Karpas-422 (cell line): ENCODE measurements at regions not wholly inside any gene's neighbourhood (a gene's known extent, or its start where the extent isn't known, plus 50 kb on each side); places are given as distances from the start of the nearest gene placed in this dataset.

ENCODE experiments used
- DNase-seq: peaks from one replicate; pipeline ENCODE4 v3.0.0-alpha.2; 2015
- H2AFZ ChIP-seq: fragments of 200-600 bp; sonication (generic); 2 replicates; pipeline ENCODE4 v1.6.1; 2014; ENCODE audit warnings: antibody characterized with exemption, low read length, mixed read lengths
- H3K27ac ChIP-seq: fragments of 200-600 bp; sonication (generic); 2 replicates; pipeline ENCODE4 v1.5.1; 2014; ENCODE audit warnings: mild to moderate bottlenecking, low read length, moderate library complexity
- H3K27me3 ChIP-seq: fragments of 200-600 bp; sonication (generic); 2 replicates; pipeline ENCODE4 v1.6.1; 2014; ENCODE audit warnings: low read length, mixed read lengths
- H3K36me3 ChIP-seq: fragments of 200-600 bp; sonication (generic); 2 replicates; pipeline ENCODE4 v1.6.1; 2014; ENCODE audit warnings: low read length, mixed read lengths; ENCODE audit not compliant: insufficient read depth
- H3K4me1 ChIP-seq: fragments of 200-600 bp; sonication (generic); 2 replicates; pipeline ENCODE4 v1.6.1; 2014; ENCODE audit warnings: mild to moderate bottlenecking, low read length, mixed read lengths
- H3K4me2 ChIP-seq: fragments of 200-600 bp; sonication (generic); 2 replicates; pipeline ENCODE4 v1.6.1; 2014; ENCODE audit warnings: low read length, low read depth, mild to moderate bottlenecking; ENCODE audit not compliant: poor library complexity, severe bottlenecking
- H3K4me3 ChIP-seq: fragments of 200-600 bp; sonication (generic); 2 replicates; pipeline ENCODE4 v1.5.1; 2014; ENCODE audit warnings: mild to moderate bottlenecking, antibody characterized with exemption, low read length, mixed read lengths
- H3K79me2 ChIP-seq: fragments of 200-600 bp; sonication (generic); 2 replicates; pipeline ENCODE4 v1.6.1; 2014; ENCODE audit warnings: mild to moderate bottlenecking, low read length, mixed read lengths
- H3K9ac ChIP-seq: fragments of 200-600 bp; sonication (generic); 2 replicates; pipeline ENCODE4 v1.6.0; 2014; ENCODE audit warnings: low read length
- H3K9me2 ChIP-seq: fragments of 200-600 bp; sonication (generic), shearing (Covaris generic); replicated peaks from 2 replicates; pipeline ENCODE4 v1.6.0; 2014; ENCODE audit warnings: mild to moderate bottlenecking, low read length, moderate library complexity; ENCODE audit not compliant: insufficient read depth
- H3K9me3 ChIP-seq: fragments of 300-700, 200-600 bp; sonication (generic); 2 replicates; pipeline ENCODE4 v1.6.1; 2014; ENCODE audit warnings: low read length, mixed read lengths
- H4K20me1 ChIP-seq: fragments of 200-600 bp; sonication (generic); 2 replicates; pipeline ENCODE4 v1.6.1; 2014; ENCODE audit warnings: mild to moderate bottlenecking, antibody characterized with exemption, low read length, low read depth; ENCODE audit not compliant: insufficient read depth

- Histone ChIP-seq H4K20me1 (no peaks in the 10 kb centered on the region), H3K4me2 (no peak overlapping the region), H3K27me3 (no peaks in the 10 kb centered on the region), H3K36me3 (no peaks in the 10 kb centered on the region), H3K27ac (no peak overlapping the region), H3K9me3 (peaks cover 12% of the 10 kb centered on the region; the same call in 1 of the 2 replicates), H3K9me2 (no peaks in the 10 kb centered on the region), H3K4me3 (no peak overlapping the region), H3K9ac (no peak overlapping the region), H3K79me2 (no peaks in the 10 kb centered on the region), H2AFZ (no peak overlapping the region), H3K4me1 (no peaks in the 10 kb centered on the region)
- no peak for DNase-seq
Measured at GRCh38 chr2:186036862-186037449, 298.4 kb downstream of the FSIP2 start.

GRCh38 chr2:186042207-186043028 is 303.8 kb downstream of the FSIP2 start:
- DNase-seq, result no peak
- Histone ChIP-seq H3K79me2 (no peaks in the 10 kb centered on the region), H3K4me1 (no peaks in the 10 kb centered on the region), H3K27me3 (no peaks in the 10 kb centered on the region), H2AFZ (no peak overlapping the region), H4K20me1 (no peaks in the 10 kb centered on the region), H3K9me3 (peaks cover 13% of the 10 kb centered on the region; the same call in 1 of the 2 replicates), H3K27ac (no peak overlapping the region), H3K4me2 (no peak overlapping the region), H3K9me2 (no peaks in the 10 kb centered on the region), H3K9ac (no peak overlapping the region), H3K4me3 (no peak overlapping the region), H3K36me3 (no peaks in the 10 kb centered on the region)

- no peaks in the 10 kb centered on the region for H3K27me3 ChIP-seq
Measured at GRCh38 chr2:186044761-186045160, 306.2 kb downstream of the FSIP2 start.

GRCh38 chr2:186052930-186053329 is 314.3 kb downstream of the FSIP2 start:
- no peaks in the 10 kb centered on the region for H3K79me2 ChIP-seq
- H4K20me1 ChIP-seq, result no peaks in the 10 kb centered on the region
- H3K4me1 ChIP-seq, result no peaks in the 10 kb centered on the region
- no peaks in the 10 kb centered on the region for H3K36me3 ChIP-seq
- no peak overlapping the region for H2AFZ ChIP-seq
- no peak overlapping the region for H3K4me2 ChIP-seq
- no peaks in the 10 kb centered on the region for H3K27me3 ChIP-seq
- DNase-seq, result no peak
- H3K9me3 ChIP-seq, result peaks cover 22% of the 10 kb centered on the region
- no peak overlapping the region for H3K4me3 ChIP-seq
- no peaks in the 10 kb centered on the region for H3K9me2 ChIP-seq
- H3K27ac ChIP-seq, result no peak overlapping the region
- H3K9ac ChIP-seq, result no peak overlapping the region

More at GRCh38 chr2:186044761-186045160, 306.2 kb downstream of the FSIP2 start:
- H3K79me2 ChIP-seq, result no peaks in the 10 kb centered on the region
- no peaks in the 10 kb centered on the region for H3K9me2 ChIP-seq
- no peaks in the 10 kb centered on the region for H3K36me3 ChIP-seq
- no peak overlapping the region for H2AFZ ChIP-seq
- no peak overlapping the region for H3K27ac ChIP-seq
- no peak overlapping the region for H3K4me2 ChIP-seq
- H4K20me1 ChIP-seq, result no peaks in the 10 kb centered on the region
- H3K9me3 ChIP-seq, result peaks cover 14% of the 10 kb centered on the region
- no peaks in the 10 kb centered on the region for H3K4me1 ChIP-seq
- H3K9ac ChIP-seq, result no peak overlapping the region
- no peak overlapping the region for H3K4me3 ChIP-seq
- DNase-seq, result no peak

- Histone ChIP-seq H3K4me3 (no peak overlapping the region), H3K9me2 (no peaks in the 10 kb centered on the region), H3K4me1 (no peaks in the 10 kb centered on the region), H3K9me3 (peaks cover 18% of the 10 kb centered on the region; the same call in 1 of the 2 replicates), H3K27me3 (no peaks in the 10 kb centered on the region), H3K36me3 (no peaks in the 10 kb centered on the region), H3K4me2 (no peak overlapping the region), H4K20me1 (no peaks in the 10 kb centered on the region), H2AFZ (no peak overlapping the region), H3K27ac (no peak overlapping the region), H3K79me2 (no peaks in the 10 kb centered on the region), H3K9ac (no peak overlapping the region)
- DNase-seq, result no peak
Measured at GRCh38 chr2:186058614-186059013, 320.0 kb downstream of the FSIP2 start.

- no peak overlapping the region for H3K27ac ChIP-seq
- H3K36me3 ChIP-seq, result no peaks in the 10 kb centered on the region
- H3K9me2 ChIP-seq, result no peaks in the 10 kb centered on the region
- no peak overlapping the region for H2AFZ ChIP-seq
- H3K4me2 ChIP-seq, result no peak overlapping the region
- H3K9ac ChIP-seq, result no peak overlapping the region
- H3K27me3 ChIP-seq, result no peaks in the 10 kb centered on the region
- no peaks in the 10 kb centered on the region for H3K4me1 ChIP-seq
- no peaks in the 10 kb centered on the region for H3K79me2 ChIP-seq
- no peak overlapping the region for H3K4me3 ChIP-seq
- no peak for DNase-seq
- peaks cover 18% of the 10 kb centered on the region; the same call in 1 of the 2 replicates for H3K9me3 ChIP-seq
- no peaks in the 10 kb centered on the region for H4K20me1 ChIP-seq
Measured at GRCh38 chr2:186059096-186059495, 320.5 kb downstream of the FSIP2 start.

- DNase-seq, result no peak
- H3K9ac ChIP-seq, result no peak overlapping the region
- H3K9me2 ChIP-seq, result no peaks in the 10 kb centered on the region
- no peak overlapping the region for H2AFZ ChIP-seq
- H4K20me1 ChIP-seq, result no peaks in the 10 kb centered on the region
- no peak overlapping the region for H3K4me3 ChIP-seq
- H3K9me3 ChIP-seq, result peaks cover 14% of the 10 kb centered on the region; the same call in 1 of the 2 replicates
- H3K27ac ChIP-seq, result no peak overlapping the region
- no peaks in the 10 kb centered on the region for H3K4me1 ChIP-seq
- H3K27me3 ChIP-seq, result no peaks in the 10 kb centered on the region
- H3K79me2 ChIP-seq, result no peaks in the 10 kb centered on the region
- no peak overlapping the region for H3K4me2 ChIP-seq
- H3K36me3 ChIP-seq, result no peaks in the 10 kb centered on the region
Measured at GRCh38 chr2:186060744-186061440, 322.3 kb downstream of the FSIP2 start.

- Histone ChIP-seq H3K4me3 (no peak overlapping the region), H3K79me2 (no peaks in the 10 kb centered on the region), H3K27me3 (no peaks in the 10 kb centered on the region), H2AFZ (no peak overlapping the region), H3K4me2 (no peak overlapping the region), H3K36me3 (no peaks in the 10 kb centered on the region), H3K9me3 (peaks cover 6% of the 10 kb centered on the region; the same call in 1 of the 2 replicates), H3K9ac (no peak overlapping the region), H3K9me2 (no peaks in the 10 kb centered on the region), H3K27ac (no peak overlapping the region), H3K4me1 (no peaks in the 10 kb centered on the region), H4K20me1 (no peaks in the 10 kb centered on the region)
- no peak for DNase-seq
Measured at GRCh38 chr2:186064507-186064906, 325.9 kb downstream of the FSIP2 start.
